NAMALWA (cell line): ENCODE measurements at regions not wholly inside any gene's neighbourhood (a gene's known extent, or its start where the extent isn't known, plus 50 kb on each side); places are given as distances from the start of the nearest gene placed in this dataset.
"Not testable (repeated sequence)": the region's sequence is repeated elsewhere in the genome, so short reads cannot be mapped to it uniquely, and the experiment has no call there.

Source experiments
- DNase-seq: peaks from one replicate; pipeline ENCODE4 v3.0.0-alpha.2; 2015; ENCODE audit warnings: low spot score

- DNase-seq = no peak
These were observed 510.6 kb upstream of the RAB6C start for GRCh38 chr2:129468879-129469278.

GRCh38 chr2:129469389-129469788 lies 510.1 kb upstream of the RAB6C start:
- DNase-seq = no peak

DNA sequence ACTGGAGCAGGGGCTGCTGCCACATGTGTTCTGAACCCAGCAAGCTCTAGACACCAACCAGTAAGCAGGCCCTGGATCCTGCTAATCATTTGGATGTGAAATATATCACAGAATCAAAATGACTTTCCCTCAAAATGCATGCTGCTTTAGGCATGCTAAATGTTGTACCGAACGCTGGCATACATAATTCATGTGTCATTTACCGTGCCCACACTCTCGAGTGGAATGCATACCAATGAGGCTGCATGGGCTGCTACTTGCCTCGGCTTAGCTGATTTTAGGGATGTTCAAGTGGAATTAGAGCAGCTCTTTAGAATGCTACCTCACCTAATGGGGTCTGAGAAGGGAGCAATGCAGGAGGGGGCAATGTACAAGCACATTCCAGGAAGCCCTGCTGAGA lies 509.6 kb upstream of the RAB6C start:
- DNase-seq = no peak

DNA sequence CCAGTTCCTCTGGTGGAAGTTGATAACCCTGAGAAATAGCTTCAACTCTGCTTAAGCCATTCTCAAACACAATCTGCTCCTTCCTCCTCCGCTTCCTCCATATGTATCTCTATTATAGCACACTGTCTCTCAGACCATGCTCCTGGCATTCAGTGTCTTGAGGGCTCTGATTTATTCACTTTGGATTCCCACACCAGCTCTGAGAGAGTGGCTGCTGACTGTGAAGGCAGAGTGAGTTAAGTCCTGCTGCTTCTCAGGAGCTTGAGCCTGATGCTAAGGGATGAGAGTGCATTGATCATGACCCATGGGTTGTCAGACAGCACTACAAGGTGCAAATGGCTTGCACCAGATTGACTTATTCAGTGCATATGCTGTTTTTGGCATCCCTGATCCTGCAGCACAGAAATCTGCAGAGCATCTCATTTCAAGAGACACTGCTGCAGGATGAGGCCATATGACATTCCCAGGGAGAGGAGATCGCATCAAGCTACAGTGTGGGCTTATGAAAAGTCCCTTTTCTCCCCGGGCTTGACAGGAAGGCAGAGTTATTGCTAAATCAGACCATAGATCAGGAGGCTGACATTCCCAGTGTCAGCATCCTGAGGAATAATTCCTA lies 500.5 kb upstream of the RAB6C start:
- DNase-seq = no peak

DNA sequence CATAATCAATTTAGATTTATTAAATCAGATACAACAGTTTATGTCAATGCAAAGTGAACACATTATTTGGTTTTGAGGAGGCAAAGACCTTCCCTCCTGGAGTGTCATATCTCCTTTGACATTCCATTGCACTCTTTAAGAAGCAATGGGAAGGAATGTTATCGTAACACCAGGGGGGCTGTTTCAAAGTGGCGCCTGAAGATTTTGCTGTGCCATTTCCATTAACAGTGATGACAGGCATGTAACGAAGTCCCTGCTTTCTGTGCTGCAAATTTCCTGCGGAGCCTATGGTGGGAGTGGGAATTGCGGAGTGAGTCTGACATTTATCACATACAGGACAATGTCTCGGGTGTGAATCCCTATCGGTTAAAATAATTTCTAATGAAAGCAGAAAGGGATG lies 499.6 kb upstream of the RAB6C start:
- no peak for DNase-seq

GRCh38 chr2:129480790-129481189 lies 498.7 kb upstream of the RAB6C start:
- DNase-seq = no peak

- DNase-seq = no peak
These were observed 497.9 kb upstream of the RAB6C start for GRCh38 chr2:129481306-129482219.

DNA sequence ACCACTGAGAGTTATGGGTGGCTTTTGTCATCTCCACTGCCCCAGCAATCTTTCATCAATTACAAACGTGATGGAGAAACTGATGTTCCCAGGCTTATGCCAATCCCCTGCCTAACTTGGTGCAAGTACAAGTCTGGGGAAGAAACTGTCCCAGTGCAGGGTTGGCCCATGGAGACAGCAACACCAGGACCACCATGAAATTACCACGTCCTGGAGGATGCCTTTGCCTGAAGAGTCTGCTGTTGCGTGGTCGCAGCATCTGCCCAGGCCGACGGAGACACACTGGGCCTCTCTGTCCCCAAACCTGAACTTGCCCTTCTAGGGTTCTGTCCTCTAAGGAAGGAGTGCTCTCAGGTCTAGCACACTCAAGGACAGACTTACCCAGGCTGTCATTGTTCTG lies 496.8 kb upstream of the RAB6C start:
- DNase-seq = no peak

- DNase-seq = peak; percentile 40
These were observed 496.1 kb upstream of the RAB6C start for GRCh38 chr2:129483366-129483765.

- DNase-seq = no peak
These were observed 494.2 kb upstream of the RAB6C start for GRCh38 chr2:129484999-129485897.

GRCh38 chr2:129488376-129488775 lies 491.1 kb upstream of the RAB6C start:
- DNase-seq = no peak

DNA sequence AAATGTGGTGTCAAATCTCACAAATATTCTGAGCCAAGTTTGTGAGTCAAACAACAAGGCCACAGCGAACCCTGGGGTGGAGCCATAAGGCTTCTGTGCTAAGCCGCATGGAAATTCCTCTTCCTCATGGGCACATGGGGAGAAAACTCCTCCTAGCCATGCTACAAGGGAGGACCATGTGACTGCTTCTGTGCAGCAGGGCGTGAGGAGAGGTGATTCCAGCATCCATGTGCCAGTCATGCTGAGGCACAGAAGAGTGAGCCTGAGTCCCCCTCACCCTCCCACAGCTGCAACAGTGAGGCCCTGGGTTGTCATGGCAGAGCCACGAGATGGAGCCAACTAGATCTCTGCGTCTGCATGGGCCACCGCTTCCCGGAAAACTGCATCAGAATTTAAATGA lies 488.8 kb upstream of the RAB6C start:
- DNase-seq = no peak

DNA sequence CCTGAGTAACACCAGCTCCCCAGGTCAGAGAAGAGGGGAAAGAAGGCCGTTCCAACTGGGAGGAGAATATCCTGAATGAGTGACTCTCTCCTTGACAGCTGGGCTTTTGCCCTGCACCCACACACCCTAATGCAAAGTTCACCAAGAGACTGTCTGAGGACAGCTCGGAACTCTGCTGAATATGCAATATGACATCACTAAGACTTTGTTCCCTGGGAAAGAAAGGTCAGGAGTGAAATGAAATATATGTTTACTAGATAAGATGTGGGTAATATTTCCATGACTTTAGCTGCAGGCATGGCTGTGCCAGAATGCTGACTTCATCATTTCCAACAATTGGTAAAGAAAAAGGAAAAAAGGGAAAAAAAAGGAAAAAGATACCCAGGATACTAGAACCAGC lies 488.2 kb upstream of the RAB6C start:
- DNase-seq = no peak

DNA sequence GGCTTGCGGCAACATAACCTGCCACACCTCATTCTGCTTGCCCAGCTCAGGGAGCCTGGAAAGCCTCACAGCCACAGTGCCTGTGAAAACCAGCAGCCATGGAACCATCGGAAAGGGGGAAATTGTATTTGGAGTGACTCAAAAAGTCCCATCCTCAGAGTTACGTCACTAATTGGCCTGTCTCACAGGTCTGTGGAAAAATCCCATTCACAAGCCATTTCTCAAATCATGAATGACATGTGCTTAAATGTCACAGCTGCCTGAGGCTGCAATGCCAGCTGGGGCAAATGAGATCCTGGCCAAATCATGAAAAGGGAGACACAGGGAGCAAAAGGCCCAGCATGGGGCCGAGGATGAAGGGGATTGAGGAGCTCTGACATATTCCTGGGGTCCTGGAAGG lies 486.9 kb upstream of the RAB6C start:
- no peak for DNase-seq

GRCh38 chr2:129499747-129500146 lies 479.7 kb upstream of the RAB6C start:
- DNase-seq = no peak

DNA sequence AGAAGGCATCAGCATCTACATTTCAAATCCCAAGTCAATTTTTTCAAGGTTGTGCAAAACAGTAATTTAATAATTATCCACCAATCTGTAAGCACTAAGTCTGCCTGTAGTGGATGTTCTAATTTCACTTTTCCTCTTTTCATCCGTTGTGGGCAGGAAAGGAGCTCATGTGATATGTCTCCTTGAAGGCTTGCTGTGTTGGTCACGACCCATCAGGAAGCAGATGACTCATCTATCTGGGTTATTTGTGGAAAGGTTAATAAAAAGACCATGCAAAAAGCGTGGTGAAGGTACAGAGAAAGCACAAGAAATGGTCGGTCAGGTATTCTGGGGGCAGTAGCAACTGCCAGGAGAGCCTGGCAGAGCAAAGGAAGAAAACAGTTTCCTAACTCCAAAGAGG lies 476.7 kb upstream of the RAB6C start:
- DNase-seq = no peak

DNA sequence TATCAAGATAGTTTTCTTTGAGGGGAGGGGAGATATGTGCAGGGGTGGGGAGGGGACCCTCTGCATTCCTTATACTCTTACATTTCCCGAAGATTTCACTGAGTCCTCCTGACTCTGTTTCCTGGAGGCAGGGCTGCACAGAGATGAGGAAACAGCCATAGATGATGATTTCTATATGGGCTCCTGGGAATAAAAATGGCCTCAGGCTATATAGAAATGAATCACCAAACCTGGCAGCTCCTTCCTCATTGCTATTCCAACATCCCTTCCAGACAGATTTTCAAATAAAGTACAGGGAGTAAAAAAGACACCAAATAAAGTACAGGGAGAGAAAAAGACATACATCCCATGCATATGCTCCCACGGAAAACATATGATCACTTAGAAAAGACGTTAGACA lies 474.8 kb upstream of the RAB6C start:
- DNase-seq = no peak

DNA sequence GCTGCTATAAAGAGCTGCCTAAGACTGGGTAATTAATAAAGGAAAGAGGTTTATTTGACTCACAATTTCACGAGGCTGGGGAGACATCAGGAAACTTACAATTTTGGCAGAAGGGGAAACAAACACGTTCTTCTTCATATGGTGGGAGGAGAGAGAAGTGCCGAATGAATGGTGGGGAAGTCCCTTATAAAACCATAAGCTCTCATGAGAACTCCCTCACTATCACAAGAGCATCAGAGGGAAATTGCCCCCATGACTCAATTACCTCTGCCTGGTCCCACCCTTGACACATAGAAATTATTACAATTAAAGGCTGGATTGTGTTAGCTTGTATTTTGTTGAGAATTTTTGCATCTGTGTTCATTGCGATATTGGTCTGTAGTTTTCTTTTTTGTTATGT lies 460.5 kb upstream of the RAB6C start:
- DNase-seq = no peak

GRCh38 chr2:129532158-129532557 lies 447.3 kb upstream of the RAB6C start:
- DNase-seq = not testable (repeated sequence)

- no peak for DNase-seq
These were observed 430.6 kb upstream of the RAB6C start for GRCh38 chr2:129548880-129549279.

GRCh38 chr2:129550536-129550935 lies 428.9 kb upstream of the RAB6C start:
- DNase-seq = no peak

DNA sequence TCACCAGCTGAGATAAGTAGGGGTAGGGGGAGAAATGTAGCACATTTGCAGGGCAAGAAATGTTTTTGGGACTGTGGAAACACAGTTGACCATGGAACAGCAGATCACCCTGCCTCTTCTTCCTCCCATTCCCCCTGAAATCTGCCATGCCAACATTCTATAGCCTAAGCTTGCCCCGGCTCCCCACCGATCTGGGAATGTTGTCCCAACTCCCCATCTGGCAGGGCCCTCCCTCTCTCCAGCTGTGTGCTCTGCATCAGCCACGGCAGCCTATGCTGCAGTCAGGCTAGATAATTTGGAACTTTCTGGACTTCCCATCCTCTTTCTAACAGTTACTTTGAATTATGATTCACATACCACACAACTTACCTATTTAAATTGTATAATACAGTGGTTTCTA lies 425.1 kb upstream of the RAB6C start:
- DNase-seq = no peak

GRCh38 chr2:129559101-129559500 lies 420.4 kb upstream of the RAB6C start:
- DNase-seq = no peak
